NCI-H146 (cell line): ENCODE measurements at regions not wholly inside any gene's neighbourhood (a gene's known extent, or its start where the extent isn't known, plus 50 kb on each side); places are given as distances from the start of the nearest gene placed in this dataset.
"Not testable (repeated sequence)": the region's sequence is repeated elsewhere in the genome, so short reads cannot be mapped to it uniquely, and the experiment has no call there.

Experiments
- DNase-seq: peaks from one replicate; lab custom pipeline; 2025; lab: John Stamatoyannopoulos, UW

- DNase-seq, result no peak
These were observed 132.3 kb upstream of the TNP1 start for GRCh38 chr2:216992056-216992675.

DNA sequence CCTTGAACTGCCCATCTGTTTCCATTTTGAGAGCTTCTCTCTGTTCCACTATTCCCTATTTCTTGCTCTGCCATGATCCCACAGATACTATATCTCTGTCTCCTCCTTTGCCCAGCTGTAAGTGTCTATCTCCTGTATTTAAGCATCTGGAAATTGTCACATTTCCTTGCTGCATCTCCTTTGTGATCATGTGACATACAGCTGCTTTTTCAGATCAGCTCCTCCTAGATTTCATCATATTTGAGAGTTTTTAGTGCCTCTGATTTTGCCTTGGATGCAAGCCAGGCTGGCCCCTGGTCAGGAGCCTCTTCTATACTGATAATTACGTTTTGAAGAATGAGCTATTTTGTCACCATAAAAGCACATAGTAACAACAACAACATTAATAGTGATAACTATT lies 131.7 kb upstream of the TNP1 start:
- DNase-seq, result no peak

- no peak for DNase-seq
These were observed 129.7 kb upstream of the TNP1 start for GRCh38 chr2:216989340-216990129.

DNA sequence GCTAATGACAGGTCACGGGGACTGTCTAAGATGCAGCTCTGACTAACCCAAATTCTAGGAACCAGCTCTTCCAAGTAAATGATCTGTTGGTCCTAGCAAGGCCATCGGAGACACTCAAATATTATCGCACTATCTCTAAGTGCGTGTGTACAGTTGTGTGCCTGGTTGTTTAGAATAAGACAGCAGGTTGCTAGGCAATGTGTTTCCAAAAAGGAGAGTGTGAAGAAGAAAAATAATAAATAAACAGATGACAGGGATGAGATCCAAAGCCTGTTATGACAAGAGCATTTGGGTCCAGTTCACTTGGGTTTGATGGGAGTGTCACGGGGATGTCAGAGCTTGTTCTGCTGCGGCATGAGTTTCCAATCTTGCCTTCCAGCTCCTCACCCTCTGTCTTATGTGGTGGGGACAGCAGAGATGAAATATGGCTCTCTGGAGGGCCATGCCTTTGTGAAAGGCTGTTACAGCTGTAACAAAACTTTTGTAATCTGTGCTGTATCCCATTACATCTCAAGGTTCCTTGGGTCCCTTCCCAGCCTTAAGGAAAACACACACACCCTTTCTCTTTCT lies 127.5 kb upstream of the TNP1 start:
- no peak for DNase-seq

DNA sequence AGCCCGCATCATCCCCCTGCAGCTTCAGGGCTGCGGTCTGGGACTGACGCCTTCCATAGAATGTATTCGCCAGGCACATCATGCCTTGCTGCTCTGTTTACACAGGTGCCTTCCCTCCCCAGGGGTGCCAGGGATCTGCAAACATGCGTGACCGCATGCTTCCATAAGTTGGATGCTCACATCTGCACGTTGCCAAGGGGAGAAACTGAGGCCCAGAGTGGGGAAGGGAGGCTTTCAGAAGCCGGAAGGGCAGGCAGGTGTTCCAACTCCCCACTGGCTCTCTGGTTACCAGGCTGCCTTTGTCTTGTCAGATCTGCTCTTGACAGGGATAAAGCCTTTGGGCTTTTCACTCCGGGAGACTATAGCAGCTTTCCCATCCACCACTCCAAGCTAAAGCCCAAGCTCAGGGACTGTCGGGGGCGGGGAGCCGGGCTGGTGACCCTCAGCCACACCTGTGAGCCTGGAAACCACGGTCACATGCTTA lies 125.8 kb upstream of the TNP1 start:
- peak; percentile 98 for DNase-seq

GRCh38 chr2:216984937-216985336 lies 125.1 kb upstream of the TNP1 start:
- DNase-seq, result no peak

GRCh38 chr2:216981951-216982350 lies 122.1 kb upstream of the TNP1 start:
- DNase-seq, result not testable (repeated sequence)

GRCh38 chr2:216980510-216980909 lies 120.6 kb upstream of the TNP1 start:
- not testable (repeated sequence) for DNase-seq

GRCh38 chr2:216974321-216975302 lies 114.7 kb upstream of the TNP1 start:
- no peak for DNase-seq

DNA sequence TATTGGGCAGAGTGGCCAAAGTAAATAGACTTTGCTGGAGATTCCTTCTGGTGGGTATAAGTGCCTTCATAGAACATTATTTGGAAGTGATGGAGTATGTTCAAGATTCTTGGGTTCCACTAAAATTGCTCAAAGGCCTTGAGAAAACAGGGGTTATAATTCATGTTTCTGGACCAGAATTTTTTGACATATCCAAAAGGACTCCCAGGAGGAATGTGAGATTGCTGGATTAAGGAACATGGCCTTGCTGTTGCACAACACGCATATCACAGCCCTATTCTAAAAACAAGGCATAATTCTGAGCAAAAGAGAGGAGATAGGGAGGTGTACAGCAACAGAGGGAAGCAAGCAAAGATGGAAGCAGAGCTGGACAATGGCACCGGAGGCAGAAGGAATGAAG lies 111.7 kb upstream of the TNP1 start:
- DNase-seq, result no peak

DNA sequence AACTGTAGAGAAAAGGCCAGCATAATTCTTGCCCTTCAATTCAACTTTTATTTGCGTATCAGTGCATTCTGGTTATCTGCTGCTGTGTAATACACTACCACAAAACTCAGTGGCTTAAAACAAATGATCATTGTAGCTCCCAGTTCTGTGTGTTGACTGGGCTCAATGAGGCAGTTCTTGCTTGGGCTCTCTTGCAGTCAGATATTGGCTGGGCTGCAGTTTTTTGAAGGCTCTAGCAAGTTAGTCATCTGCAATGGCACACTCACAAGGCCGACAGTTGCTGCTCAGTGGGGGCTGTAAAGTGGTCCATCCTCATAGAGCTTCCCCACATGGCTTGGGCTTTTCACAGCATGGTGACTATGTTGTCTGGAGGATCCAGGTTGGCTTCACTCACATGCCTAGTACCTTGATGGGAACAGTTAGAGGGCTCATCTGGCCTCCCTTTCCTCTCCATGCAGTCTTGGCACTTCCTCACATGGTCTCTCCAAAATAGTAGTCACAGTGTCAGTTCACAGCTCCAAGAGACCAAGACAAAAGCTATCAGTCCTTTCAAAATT lies 110.6 kb upstream of the TNP1 start:
- DNase-seq, result no peak

DNA sequence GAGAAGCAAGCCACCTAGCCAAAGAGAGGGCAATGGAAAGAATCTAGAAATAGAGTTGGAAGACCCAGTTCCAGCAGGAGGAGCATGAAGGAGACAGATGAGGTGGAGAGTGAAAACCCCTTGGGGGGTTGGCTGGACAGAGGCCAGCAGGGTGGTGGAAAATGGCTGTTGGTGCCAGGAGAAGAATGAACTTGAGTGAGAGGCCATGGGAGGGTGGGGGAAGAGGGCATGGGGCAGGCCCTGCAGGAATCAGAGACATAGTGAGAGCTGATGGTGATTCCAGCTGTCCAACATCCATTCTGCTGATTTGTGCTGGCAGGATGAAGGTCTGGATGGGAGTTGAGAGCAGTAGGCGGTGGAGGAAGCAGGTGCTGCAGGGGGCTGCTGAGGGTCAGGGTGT lies 108.0 kb upstream of the TNP1 start:
- no peak for DNase-seq

DNA sequence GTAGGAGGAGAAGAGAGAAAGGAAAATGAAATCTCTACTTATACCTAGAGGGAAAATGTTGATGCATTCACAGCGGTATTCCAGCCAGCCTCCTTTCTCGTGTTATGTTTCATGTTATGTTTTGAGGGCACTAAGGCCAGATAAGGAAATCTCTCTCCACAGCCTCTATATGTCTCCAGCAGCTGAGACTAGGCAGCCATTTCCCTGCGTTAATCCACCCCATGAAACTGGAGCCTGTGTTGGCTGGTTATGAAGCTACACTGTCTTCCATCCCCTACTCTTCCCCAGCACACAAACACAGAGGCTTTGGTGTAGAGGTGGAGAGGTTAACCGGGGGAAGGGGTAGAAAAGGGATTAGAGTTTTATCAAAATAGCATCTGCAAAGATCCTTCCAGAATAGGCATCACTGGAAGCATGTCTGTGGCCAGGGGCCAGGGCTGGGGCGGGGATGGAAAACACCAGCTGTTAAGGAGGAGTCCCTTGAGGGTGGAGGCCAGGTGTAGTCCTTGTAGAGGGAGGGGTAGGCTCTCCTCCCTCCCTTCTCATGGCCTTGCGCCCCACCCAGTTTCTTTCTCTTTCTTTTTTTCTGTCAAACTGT lies 100.9 kb upstream of the TNP1 start:
- DNase-seq, result no peak

DNA sequence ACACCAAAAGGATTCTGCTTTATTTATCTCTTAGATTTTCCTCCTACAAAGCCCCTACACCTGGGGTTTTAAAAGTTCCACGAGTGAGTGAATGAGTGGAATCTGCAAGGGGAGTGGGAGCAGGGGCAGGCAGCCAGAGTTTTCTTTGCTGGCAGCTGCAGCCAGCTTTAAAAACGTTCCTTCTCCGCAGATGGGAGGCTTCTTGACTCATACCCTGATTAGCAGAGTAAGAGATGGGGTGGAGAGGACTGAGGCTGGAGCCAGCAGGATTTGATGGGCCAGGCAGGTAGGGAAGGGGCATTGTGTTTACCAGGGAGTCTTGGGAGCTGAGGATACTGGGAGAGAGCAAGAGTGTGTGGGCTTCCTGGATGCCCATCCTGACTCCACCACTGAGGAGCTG lies 99.6 kb upstream of the TNP1 start:
- DNase-seq, result no peak

DNA sequence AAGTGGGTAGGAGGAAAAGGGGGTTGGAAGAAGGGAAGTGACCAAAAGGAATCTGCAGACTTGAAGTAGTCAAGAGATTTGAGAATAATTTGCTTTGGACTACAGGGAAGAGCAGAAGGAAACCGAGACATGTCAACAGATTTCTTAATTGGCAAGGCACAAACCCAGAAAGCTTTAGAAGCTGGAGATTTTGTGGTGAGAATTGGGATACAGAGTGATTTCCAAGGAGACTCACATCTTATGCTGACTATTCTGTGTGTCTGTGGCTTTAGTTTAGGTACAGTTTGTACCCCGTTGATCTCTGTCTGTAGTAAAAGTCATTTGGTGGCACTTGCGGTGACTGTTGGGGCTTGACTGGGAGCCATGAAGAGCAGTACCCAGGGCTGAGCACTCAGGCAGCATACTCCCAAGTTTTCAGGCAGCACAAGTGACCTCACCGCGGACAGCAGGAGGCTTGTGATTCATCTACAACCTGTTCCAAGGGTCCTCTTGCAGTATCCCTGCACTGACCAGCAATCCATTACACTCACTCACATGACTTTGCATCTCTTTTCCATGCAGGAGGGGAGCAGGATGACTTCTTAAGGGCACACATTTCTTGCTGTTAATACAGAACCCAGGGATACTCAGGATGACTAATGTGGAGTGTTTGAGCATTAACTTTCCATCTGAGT lies 97.1 kb upstream of the TNP1 start:
- DNase-seq, result no peak

- no peak for DNase-seq
These were observed 91.3 kb upstream of the TNP1 start for GRCh38 chr2:216951171-216951570.

GRCh38 chr2:216950547-216950946 lies 90.7 kb upstream of the TNP1 start:
- DNase-seq, result no peak

GRCh38 chr2:216949700-216950413 lies 90.0 kb upstream of the TNP1 start:
- DNase-seq, result no peak

DNA sequence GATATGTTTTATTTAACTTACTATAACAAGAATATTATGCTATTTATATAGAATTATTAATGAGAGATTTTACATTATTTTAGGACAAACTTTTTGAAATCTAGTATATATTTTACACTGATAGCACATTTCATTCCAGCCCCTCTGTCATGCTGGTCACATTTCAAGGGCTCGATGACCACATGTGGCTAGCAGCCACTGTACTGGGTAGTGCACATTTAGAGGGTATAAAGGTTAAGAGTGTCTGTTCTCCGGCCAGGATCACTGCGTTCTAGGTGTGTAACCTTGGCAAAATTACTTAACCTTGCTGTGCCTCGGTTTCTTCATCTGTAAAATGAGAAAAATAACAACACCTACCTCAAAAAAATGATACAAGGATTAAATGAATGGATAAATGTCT lies 87.2 kb upstream of the TNP1 start:
- DNase-seq, result no peak

DNA sequence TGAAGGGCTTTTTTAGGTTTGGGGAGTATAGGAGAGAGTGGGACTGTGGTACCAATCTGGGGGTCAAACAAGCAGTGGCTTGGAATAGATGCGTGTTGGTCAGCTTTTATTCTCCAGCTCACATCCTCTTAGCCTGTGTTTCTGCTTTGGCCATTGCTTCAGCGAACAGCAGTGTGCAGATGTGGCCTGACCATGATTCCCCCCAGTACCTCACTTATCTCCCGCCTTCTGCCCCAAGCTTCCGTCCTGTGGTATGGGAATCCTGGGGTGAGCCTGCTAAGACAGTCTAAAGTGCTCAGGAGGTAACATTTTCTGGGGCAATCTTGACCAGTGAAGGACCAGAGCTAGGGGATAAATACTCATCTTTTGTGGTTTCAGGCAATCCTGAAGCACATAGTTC lies 84.9 kb upstream of the TNP1 start:
- DNase-seq, result no peak
